Pons (tissue), 1 donor: ENCODE measurements at regions not wholly inside any gene's neighbourhood (a gene's known extent, or its start where the extent isn't known, plus 50 kb on each side); places are given as distances from the start of the nearest gene placed in this dataset.

Experiments used
- DNase-seq: peaks from one replicate; pipeline ENCODE4 v3.0.0-alpha.2; 2016; ENCODE audit warnings: low spot score

GRCh38 chr13:85538957-85539356 lies 260.3 kb downstream of the SLITRK6 start:
- no peak for DNase-seq

GRCh38 chr13:85537601-85538000 lies 261.6 kb downstream of the SLITRK6 start:
- no peak for DNase-seq

- no peak for DNase-seq
These were observed 262.5 kb downstream of the SLITRK6 start for GRCh38 chr13:85536706-85537105.

GRCh38 chr13:85535316-85536084 lies 263.7 kb downstream of the SLITRK6 start:
- DNase-seq, result no peak

- no peak for DNase-seq
These were observed 265.3 kb downstream of the SLITRK6 start for GRCh38 chr13:85533911-85534310.

GRCh38 chr13:85529218-85529594 lies 270.0 kb downstream of the SLITRK6 start:
- no peak for DNase-seq

- peak; percentile 82 for DNase-seq
These were observed 270.6 kb downstream of the SLITRK6 start for GRCh38 chr13:85528491-85529217.

GRCh38 chr13:85527316-85527715 lies 271.9 kb downstream of the SLITRK6 start:
- no peak for DNase-seq

GRCh38 chr13:85525411-85525810 lies 273.8 kb downstream of the SLITRK6 start:
- no peak for DNase-seq

GRCh38 chr13:85521657-85522056 lies 277.6 kb downstream of the SLITRK6 start:
- DNase-seq, result no peak

GRCh38 chr13:85520445-85520844 lies 278.8 kb downstream of the SLITRK6 start:
- peak; percentile 10 for DNase-seq

GRCh38 chr13:85519363-85519762 lies 279.9 kb downstream of the SLITRK6 start:
- DNase-seq, result no peak

GRCh38 chr13:85512421-85512820 lies 286.8 kb downstream of the SLITRK6 start:
- no peak for DNase-seq

GRCh38 chr13:85509512-85509911 lies 289.7 kb downstream of the SLITRK6 start:
- DNase-seq, result no peak

- DNase-seq, result no peak
These were observed 290.4 kb downstream of the SLITRK6 start for GRCh38 chr13:85508683-85509329.

GRCh38 chr13:85503797-85504196 lies 295.4 kb downstream of the SLITRK6 start:
- DNase-seq, result no peak

GRCh38 chr13:85501616-85502015 lies 297.6 kb downstream of the SLITRK6 start:
- no peak for DNase-seq

- no peak for DNase-seq
These were observed 298.4 kb downstream of the SLITRK6 start for GRCh38 chr13:85500696-85501256.

GRCh38 chr13:85498774-85499173 lies 300.4 kb downstream of the SLITRK6 start:
- no peak for DNase-seq

- no peak for DNase-seq
These were observed 301.6 kb downstream of the SLITRK6 start for GRCh38 chr13:85497652-85498051.

- no peak for DNase-seq
These were observed 306.9 kb downstream of the SLITRK6 start for GRCh38 chr13:85492283-85492682.

GRCh38 chr13:85486663-85487062 lies 312.6 kb downstream of the SLITRK6 start:
- no peak for DNase-seq

GRCh38 chr13:85473144-85473543 lies 326.1 kb downstream of the SLITRK6 start:
- DNase-seq, result no peak
